Eye (tissue), 1 donor: ENCODE measurements at regions not wholly inside any gene's neighbourhood (a gene's known extent, or its start where the extent isn't known, plus 50 kb on each side); places are given as distances from the start of the nearest gene placed in this dataset.

Source experiments
- DNase-seq: peaks from one replicate; pipeline ENCODE4 v3.0.0-alpha.2; 2015

DNA sequence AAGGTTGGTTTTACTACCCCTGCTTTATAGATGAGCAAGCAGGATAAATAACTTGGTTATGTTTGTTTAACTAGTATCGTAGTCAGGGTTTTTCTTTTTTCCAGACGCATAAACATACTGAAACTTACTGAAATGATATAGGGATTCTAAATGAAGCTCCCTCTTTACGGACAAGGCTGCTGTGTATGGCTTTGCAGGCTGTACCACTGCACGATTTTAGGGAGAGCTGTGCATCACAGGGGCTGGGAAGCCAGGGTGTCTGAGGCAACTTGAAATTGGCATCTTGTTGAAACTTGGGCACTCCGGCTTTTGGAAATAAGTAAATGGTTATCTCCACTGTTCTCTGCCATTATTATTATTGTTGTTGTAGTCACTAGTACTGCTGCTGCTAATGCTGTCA, 218.1 kb upstream of the CDH8 start:
- no peak for DNase-seq

DNA sequence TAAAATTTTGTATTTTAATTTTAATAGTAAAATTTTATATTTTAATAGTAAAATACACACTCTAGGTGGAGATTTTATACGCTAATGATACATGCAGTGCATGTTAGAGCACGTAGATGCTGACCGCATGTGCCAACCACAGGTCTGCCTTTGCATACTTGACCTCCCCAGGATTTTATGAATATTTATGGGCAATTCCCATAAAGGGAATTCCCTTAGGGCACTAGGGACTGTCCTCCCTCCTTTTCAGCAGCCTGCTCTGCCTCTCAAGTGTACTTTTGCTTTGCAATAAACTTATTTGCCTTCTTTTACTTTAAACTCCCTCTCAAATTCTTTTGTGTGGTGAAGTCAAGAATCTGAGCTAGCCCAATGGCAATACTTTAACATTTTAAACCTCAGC, 217.7 kb upstream of the CDH8 start:
- DNase-seq, result peak; percentile 27

DNA sequence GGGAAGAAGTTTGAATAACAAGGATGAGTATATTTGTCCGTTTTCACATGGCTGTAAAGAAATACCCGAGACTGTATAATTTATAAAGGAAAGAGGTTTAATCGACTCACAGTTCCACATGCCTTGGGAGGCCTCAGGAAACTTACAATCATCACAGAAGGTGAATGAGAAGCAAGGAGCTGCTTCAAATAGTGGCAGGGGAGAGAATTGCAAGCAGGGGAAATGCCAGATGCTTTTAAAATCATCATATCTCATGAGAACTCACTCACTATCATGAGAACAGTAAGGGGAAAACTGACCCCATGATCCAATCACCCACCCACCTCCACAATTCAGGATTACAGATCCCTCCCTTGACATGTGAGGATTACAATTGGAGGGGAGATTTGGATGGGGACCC, 212.8 kb upstream of the CDH8 start:
- DNase-seq, result no peak

DNA sequence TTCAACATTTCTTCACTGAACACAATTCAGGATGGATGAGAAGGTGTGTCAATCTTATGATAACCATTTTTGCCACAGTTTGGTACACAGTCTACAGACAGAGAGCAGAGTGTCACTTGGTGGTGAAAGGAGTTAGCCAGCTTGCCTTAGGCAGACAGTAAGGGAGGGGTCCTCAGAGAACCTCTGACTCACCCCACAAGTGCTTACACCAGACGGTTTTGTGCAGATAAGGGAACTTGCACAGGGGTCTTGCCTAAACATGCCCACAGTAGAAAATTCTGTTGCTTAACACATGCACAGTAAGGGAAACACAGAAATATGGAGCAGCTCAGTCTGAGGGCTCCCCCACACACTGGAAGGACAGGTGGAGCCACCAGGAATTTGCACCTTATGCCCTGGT, 204.5 kb upstream of the CDH8 start:
- no peak for DNase-seq

DNA sequence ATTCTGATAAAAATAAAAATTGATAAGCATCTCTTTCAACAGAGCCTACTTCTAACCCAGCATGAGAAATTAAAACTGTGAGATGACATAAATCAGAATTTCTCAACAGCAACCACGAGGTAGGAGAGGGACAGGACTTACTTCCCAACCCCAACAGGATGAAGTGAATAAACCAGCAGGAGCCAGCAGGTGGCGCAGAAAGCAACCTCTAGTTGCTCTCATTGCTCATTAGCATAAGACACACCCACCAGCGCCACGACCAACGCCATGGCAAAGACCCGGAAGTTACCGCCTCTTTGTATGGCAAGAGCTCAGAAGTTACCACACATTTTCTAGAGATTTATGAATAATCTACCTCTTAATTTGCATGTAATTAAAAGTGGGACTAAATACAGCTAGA, 189.4 kb upstream of the CDH8 start:
- DNase-seq, result peak; percentile 29

DNA sequence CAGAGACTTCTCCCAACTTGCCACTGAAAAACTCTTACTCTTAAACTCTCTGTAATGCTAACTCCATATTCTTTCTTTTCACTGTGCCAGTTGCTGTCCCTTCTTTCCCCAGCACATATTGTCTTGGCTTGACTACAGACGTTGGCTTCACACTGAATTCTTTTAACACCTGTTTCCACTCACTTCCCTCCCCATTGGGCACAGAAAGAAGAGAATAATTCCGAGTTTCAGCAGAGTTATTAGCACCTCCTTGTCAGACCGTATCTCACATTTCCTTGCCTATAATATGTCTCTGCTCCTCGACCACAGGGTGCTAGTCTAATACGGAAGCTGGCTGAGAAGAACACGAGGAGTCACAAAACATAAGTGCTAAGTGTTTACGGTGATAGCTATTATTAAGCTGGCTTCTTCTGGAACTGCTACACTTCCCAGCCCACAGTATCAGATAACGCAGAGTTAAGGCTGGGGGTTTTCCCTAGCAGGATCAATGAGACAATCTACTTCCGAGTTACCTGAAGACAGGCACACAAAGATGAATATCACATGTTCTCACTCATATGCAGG, 188.5 kb upstream of the CDH8 start:
- DNase-seq, result no peak

DNA sequence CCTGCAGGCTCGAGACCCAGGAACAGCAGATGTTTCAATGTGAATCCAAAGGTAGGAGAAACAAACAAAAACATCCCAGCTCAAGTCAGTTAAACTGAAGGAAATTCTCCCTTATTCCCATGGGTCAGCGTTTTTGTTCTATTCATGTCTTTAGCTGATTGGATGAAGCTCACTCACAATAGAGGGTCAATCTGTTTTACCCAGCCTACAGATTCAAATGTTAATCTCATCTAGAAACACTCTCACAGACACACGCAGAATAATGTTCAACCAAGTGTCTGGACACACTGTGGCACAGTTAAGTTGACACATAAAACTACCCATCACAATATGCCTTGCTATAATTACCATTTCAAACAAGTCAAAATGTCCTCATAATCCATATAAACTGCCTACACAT, 180.6 kb upstream of the CDH8 start:
- DNase-seq, result no peak

DNA sequence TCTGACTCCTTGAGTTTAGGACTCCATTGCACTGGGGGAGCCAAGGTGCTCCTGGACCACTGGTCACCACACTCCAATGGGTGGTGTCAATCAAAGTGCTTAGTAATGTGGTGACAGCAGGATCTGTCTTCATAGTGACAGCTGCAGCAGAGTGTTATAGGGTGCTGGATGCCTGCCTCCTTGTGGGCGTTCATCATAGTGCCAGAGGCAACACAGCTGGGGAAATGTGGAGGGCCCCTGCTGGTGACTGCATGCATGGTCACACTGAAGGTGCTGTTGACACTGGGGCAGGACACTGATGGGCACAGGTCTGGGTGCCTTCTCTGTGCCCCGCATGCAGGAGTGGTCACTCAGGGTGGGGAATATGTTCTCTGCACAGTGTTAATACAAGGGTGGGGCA, 177.5 kb upstream of the CDH8 start:
- DNase-seq, result no peak

DNA sequence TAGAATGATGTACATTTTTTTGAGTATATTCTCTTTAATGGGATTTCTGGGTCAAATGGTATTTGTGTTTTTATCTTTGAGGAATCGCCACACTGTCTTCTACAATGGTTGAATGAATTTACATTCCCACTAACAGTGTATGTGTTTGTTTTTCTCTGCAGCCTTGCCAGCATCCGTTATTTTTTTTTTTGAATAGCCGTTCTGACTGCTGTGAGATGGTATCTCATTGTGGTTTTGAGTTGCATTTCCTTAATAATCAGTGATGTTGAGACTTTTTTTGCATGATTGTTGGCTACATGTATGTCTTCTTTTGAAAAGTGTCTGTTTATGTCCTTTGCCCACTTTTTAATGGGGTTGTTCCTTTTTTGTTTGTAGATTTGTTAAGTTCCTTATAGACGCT, 172.7 kb upstream of the CDH8 start:
- DNase-seq, result no peak

DNA sequence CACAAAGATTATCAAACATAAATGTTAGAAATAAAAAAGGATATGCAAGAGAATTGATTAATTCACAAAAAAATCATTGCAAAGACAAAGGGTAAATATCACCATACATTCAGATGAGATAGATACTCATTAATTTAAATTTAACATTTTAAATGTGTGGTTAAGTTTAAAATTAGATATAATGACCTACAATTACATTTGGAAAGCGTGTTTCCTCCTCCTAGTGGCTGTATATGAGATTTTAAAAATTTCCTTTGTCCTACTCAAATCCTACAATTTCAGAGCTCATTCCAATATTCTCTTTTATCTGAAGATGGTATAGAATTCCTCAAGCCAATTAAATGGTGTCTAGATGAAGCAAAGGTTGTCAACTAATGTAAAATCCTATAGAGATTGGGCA, 169.2 kb upstream of the CDH8 start:
- no peak for DNase-seq

DNA sequence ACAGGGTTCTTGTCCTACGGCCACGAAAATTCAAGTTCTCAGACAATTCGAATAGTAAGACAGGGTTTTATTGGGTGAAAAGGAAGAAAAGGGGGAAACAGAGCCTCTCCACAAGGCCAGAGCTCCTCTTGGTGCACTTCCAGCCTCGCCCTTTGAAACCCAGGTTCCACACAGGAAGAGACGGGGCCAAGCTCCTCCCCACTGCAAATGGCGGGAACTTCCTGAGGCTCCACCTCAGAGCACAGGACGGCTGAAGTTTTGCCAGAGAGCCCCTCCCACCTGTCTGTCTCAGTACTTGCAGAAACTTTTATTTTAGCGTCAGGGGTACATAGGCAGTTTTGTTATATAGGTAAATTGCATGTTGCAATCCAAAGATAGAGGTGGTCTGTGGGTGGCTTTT, 165.7 kb upstream of the CDH8 start:
- DNase-seq, result no peak

DNA sequence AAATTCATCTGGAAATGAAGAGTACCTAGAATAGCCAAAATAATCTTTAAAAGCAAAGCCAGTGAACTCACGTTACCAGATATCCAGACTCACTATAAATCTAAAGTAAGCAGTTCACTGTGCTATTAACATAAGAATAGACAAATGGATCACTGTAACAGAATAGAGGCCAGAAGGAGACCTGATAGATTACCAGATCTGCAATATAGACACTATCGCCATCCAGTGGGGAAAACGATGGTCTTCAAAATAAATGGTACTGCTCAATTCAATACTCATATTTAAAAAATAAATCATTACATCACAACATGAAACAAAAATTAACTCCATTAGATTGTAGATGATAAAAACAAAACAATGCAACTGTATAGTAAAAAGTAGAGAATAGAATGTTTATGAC, 158.6 kb upstream of the CDH8 start:
- no peak for DNase-seq

DNA sequence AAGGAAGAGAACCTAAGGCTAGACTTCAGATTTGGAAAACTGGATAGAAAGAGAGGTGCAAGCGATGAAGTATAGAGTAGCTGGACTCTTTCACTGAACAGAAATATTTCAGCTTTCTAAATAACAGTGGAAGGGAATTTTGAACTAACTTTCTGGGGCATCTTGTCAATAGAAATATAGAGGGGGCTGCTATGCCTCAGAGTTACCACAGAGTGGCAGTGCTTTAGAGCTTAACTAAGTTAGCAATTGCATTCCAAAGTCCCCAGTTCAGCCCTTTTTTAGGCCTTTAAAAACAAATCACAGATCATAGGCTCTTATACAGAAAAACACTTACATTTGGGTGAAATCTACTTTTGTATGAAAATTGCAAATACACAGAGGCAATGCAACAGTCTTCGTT, 154.2 kb upstream of the CDH8 start:
- DNase-seq, result peak; percentile 47

DNA sequence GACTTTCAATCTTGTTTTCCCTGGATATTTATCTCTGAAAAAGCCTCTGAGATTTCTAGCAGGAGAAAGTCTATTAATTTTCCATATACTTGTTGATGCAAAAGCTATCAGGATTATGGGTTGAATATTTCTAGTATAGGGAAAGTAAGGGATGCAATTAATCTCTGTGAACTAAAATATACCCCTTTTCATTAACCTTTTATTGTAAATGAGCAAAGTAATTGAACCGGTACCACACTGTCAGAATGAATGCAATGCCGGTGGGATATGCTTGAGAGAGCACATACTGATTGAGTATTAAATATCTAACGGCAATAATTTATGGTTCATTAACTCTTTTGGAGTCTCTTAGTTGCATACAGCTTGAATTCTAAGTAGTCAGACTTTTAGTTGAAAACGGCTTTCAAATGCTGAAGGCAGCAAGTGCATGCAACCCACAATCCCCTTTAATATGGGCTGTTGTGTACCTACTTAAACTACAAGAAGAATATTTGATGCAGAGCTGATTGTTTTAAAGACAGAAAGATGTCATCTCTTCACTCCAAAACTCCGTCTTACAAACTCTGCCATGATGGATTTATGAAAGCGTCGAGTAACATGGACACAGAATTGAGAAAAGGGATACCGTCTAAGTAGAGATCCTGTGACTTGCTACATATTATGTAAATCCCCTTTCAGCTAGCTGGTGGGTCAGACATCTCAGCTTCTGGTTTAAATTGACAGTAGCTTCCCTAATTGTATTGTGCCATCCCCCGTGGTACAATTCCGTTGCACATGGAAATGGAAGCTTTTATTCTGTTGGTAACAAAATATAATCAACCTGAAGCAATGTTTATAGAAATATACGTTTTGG, 141.3 kb upstream of the CDH8 start:
- DNase-seq, result peak; percentile 16

DNA sequence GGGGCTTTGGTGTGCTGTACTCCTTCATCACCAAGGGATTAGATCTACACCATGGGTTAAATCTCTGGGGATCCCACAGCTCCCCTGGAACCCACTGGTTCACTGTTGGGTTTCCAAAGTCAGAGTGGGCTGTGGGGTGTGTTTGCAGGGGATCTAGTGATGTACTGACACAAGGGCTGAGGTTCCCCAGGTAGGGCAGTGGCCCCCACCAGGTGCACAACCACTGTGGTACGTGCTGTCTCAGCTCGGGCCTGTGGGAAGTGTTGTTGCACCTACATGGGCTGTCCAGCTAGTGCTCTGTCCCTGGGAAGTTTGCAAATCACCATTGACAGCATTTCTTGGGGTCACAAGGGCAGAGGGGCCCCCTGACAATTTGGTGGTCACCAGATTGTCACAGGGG, 134.4 kb upstream of the CDH8 start:
- DNase-seq, result no peak

DNA sequence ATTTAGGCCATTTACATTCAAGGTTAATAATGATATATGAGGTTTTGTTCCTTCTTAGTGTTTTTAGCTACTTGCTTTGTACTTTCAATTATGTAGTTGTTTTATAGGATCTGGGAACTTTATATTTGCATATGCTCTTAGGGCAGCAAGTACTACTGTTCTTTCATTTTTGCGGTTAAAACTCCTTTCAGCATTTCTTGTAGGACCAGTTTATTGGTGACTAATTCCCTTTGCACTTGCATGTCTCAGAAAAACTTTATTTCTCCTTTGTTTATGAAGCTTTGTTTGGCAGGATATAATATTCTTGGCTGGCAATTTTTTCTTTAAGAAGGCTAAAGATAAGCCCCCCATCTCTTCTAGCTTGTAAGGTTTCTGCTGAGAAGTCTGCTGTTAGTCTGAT, 131.3 kb upstream of the CDH8 start:
- no peak for DNase-seq

DNA sequence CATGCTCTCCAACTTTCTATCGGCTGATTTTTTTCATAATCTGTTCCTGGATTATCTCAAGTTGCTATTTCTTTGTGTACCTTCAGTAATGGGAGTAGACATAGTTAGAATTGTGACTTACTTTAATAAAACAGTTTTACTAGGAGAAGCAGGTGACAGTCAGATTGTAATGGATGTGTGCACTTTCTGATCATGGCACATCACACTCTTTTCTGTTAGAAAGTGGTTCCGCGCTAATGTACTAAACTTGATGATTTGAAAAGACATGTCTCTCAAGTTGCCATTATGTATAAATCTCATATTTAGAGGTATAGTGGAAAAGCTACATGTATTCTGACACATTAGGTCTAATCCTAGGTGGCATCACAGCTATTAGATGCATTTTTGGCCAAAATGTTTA, 121.3 kb upstream of the CDH8 start:
- no peak for DNase-seq

DNA sequence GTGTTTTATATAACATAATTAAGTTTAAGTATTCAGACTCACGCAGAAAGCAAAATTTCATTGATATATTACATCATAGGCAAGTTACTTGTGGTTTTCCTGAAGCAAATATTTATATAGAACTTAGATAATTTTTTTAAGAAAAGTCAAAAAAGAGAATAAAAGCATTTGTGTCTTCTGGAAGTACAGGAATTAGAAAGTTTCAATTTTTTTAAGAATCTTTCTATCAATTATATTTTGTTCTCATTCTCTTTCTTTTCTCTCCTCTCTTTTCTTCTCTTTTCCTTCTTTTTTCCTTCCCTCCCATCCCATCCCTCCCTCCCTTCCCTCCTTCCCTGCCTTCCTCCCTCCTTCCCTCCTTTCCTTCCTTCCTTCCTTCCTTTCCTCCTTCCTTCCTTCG, 120.7 kb upstream of the CDH8 start:
- DNase-seq, result no peak

DNA sequence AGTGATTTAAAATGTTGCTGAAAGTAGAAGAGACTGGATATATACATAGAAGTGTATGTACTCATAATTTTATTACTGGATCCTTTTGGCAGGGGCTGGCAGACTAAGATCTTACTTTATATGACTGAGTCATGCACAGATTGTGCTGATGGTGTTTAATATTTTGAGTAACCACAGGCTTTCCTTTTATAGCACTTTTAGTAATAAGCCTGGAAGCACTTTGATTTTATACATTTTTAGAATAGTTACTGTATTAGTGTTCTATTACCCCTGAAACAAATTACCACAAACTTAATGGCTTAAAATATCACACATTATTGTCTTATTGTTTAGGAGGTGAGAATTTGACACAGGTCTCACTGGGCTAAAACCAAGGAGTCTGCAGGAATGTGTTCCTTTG, 113.4 kb upstream of the CDH8 start:
- DNase-seq, result no peak

DNA sequence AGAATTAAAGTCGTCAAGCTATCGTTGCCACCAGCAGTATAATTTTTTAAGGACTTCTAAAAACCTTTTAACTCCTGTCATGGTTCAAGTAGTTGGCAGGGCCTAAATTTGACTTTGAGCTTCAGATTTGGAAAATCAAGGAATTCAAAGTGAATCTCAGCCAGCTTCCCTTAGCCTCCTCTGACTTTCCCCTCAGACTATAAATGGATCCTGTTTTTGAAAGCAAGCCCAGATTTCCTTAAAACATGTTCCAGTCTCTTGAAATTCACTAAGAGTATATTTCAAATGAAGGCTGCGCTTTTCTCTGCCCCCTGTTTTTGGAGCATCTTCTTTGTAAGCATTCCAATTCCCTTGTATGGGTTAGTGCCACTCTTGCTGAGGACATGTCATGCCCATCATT, 101.8 kb upstream of the CDH8 start:
- no peak for DNase-seq

DNA sequence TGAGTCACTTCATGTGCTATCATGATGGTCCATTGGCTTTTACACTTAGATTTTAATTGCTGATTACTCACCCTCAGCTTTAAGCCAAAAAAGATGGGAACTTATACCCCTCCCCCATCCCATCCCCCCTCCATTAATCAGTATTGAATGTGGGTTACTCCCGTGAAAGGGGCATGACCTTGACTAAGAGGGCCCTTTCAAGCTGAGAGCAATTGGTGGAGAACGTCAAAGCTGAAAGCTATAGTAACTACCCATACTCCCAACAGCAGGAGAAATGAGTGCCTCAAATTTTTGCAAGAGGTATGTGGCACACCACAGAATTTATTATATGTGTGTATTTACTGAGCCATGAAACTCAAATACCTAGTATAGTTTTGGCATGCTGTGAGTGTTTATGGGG, 99.7 kb upstream of the CDH8 start:
- DNase-seq, result no peak

DNA sequence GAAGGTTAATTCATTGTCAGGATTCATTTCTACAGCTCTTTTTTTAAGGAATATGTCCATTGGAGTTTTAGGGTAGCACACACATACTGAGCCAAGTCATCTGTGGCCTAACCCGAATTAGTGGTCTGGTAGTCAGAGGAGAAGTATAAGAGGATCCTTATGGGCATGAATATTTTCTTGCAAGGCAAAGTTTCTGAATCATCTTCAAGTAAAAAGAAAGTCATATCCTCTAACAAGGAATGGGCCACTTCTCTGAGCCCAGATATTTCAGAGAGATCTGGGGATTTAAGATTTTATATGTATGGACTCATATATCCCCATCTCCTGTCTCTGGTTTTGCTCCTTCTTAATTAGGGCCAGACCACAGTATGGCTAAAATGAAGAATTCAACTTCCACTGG, 99.2 kb upstream of the CDH8 start:
- no peak for DNase-seq

DNA sequence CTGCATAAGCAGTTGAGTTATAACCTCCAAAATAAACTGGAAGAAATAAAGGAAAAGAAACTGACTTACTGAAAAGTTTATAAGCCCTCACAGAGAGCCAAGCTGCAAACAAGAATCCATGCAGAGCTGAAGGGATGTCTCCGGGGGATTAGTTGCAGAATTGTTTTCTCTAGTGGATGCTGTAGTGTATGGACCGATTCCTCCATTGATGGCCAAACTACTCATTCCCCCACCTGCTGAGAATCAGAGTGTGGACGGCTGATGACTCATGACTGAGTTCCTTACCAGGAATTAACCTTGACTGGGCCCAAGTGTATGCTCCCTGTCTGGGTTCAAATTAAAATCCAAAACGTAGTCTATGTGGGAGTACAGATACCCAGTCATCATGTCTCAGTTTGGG, 93.9 kb upstream of the CDH8 start:
- no peak for DNase-seq

DNA sequence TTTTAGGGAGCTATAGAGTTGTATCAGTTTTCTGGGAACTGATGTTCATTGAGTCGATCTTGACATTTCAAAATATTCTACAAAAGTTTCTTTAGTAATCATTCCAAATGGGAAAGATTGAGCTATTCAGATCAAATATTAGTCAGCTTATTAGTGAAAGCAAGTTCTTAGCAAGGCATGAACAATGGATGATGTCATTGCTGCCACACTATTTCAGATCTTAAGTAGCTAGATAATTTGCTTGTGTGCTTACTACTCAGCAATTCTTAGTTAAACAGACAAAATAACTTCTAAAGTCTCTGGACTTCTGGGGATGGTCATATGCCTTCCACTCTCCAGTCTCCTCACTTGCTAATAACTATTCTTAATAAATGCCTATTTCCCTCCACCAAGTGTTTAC, 69.0 kb upstream of the CDH8 start:
- no peak for DNase-seq

DNA sequence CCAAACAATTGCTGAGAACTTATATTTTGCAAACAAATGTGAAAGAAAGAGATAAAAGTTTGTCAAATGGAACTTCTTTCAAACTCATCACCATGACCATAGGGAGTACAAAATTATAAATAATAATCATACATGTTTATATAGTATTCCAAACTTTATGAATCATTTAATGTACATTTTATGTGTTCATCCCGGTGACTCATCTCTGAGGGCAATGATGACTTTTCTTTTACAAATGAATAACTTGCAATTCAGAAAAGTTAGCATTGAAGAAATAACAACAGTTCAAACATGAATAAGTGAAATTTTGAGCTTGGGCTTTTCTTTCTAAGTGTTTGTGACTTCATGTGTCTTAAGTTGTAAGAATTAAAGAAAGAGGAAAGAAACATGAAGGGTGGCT, 66.3 kb upstream of the CDH8 start:
- no peak for DNase-seq
